HepG2 (cell line): ENCODE measurements at regions not wholly inside any gene's neighbourhood (a gene's known extent, or its start where the extent isn't known, plus 50 kb on each side); places are given as distances from the start of the nearest gene placed in this dataset.

Source experiments
- ATAC-seq: fragments of 200-7000 bp; cut with Tn5 transposase; 3 replicates; pipeline ENCODE4 v1.9.1; 2020; ENCODE audit warnings: mild to moderate bottlenecking, moderate library complexity
- BruUV-seq: library from RNA; stranded (reverse); fragments of 400-500 nt; replicated peaks from 2 replicates; lab custom pipeline; 2021; lab: Mats Ljungman, UMichigan
- CTCF ChIA-PET: fragments of 300-600 bp; formaldehyde crosslinking; extraction: SDS; loops from one replicate; lab custom pipeline; 2021; ENCODE audit warnings: low total read pairs, inconsistent platforms, low intra/inter-chr PET ratio; lab: Yijun Ruan, JAX
- POLR2A ChIA-PET: fragments of 350-600 bp; sonication (Branson Sonifier 250); formaldehyde crosslinking; loops from one replicate; lab custom pipeline; 2020; ENCODE audit warnings: antibody characterized with exemption, inconsistent platforms; lab: Yijun Ruan, JAX
- DNase-seq: peaks from one replicate; pipeline ENCODE4 v3.0.0-alpha.2; 2015; ENCODE audit warnings: low spot score
- FAIRE-seq: peaks from 3 replicates; lab custom pipeline; 2011; peaks lifted over from hg19 to GRCh38; lab: Jason Lieb, UNC
- H2AFZ ChIP-seq: one replicate; pipeline ENCODE4 v1.6.1; 2011; ENCODE audit warnings: low read length, inconsistent platforms
- H3K27ac ChIP-seq: fragments of 300-600 bp; 3 replicates; pipeline ENCODE4 v1.8.0; 2011; ENCODE audit warnings: mixed run types, mild to moderate bottlenecking, mixed read lengths, low read length, inconsistent platforms; ENCODE audit not compliant: insufficient read depth; ENCODE audit errors: extremely low read length
- H3K27me3 ChIP-seq, 2 experiments: fragments of 200-600 bp in 1 of 2; 2 replicates in 1 of 2; 3 replicates in 1 of 2; pipeline versions ENCODE4 v1.6.0 to v1.8.0; 2011; ENCODE audit warnings: low read length in 2 of 2, mild to moderate bottlenecking in 2 of 2, moderate library complexity in 2 of 2, inconsistent platforms in 1 of 2; ENCODE audit not compliant: insufficient read depth in 2 of 2, control insufficient read depth in 1 of 2
- H3K36me3 ChIP-seq, 2 experiments: fragments of 200-600 bp in 1 of 2; replicated peaks in 1 of 2; 2 replicates in 1 of 2; 3 replicates in 1 of 2; pipeline versions ENCODE4 v1.5.1 to v1.8.0; 2011; ENCODE audit warnings: low read length in 2 of 2, inconsistent platforms in 1 of 2; ENCODE audit not compliant: insufficient read depth in 2 of 2, control insufficient read depth in 1 of 2
- H3K4me1 ChIP-seq: 2 replicates; pipeline ENCODE4 v1.5.1; 2012; ENCODE audit warnings: low read length, inconsistent platforms; ENCODE audit not compliant: insufficient read depth
- H3K4me2 ChIP-seq: 2 replicates; pipeline ENCODE4 v1.6.0; 2011; ENCODE audit warnings: low read depth, low read length, inconsistent platforms
- H3K4me3 ChIP-seq, 3 experiments: fragments of 200-600 bp in 1 of 3; sonication (generic), shearing (Covaris generic) in 1 of 3; replicated peaks in 1 of 3; 2 replicates each; pipeline ENCODE4 v1.5.1; 2011 to 2016; ENCODE audit warnings: low read length in 3 of 3, inconsistent platforms in 2 of 3, low read depth in 2 of 3, mild to moderate bottlenecking in 2 of 3, control low read depth in 1 of 3, mixed read lengths in 1 of 3; ENCODE audit not compliant: insufficient read depth in 1 of 3
- H3K79me2 ChIP-seq: one replicate; pipeline ENCODE4 v1.6.1; 2011; ENCODE audit warnings: low read length, inconsistent platforms; ENCODE audit not compliant: insufficient read depth
- H3K9ac ChIP-seq: 2 replicates; pipeline ENCODE4 v1.6.0; 2011; ENCODE audit warnings: mild to moderate bottlenecking, low read depth, low read length, inconsistent platforms; ENCODE audit not compliant: insufficient read depth
- H3K9me3 ChIP-seq: 2 replicates; pipeline ENCODE4 v1.5.1; 2012; ENCODE audit warnings: mild to moderate bottlenecking, low read length
- H4K20me1 ChIP-seq: 2 replicates; pipeline ENCODE4 v1.6.0; 2011; ENCODE audit warnings: inconsistent platforms, mild to moderate bottlenecking, low read length, moderate library complexity; ENCODE audit not compliant: insufficient read depth
- ARID2 ChIP-seq: sonication (generic); formaldehyde crosslinking; IDR thresholded peaks from 2 replicates; pipeline ENCODE4 v1.8.1; 2022; ENCODE audit warnings: mild to moderate bottlenecking, missing genetic modification reagents, borderline replicate concordance
- CHD4 ChIP-seq: fragments of 200-600 bp; sonication (generic); IDR thresholded peaks from 2 replicates; pipeline ENCODE4 v1.7.0; 2017; ENCODE audit warnings: mild to moderate bottlenecking, low read length, borderline replicate concordance
- PRPF4 ChIP-seq: fragments of 200-400 bp; formaldehyde crosslinking; IDR thresholded peaks from 2 replicates; pipeline ENCODE4 v1.6.1; 2016; ENCODE audit warnings: low read length, low read depth; ENCODE audit not compliant: poor library complexity, severe bottlenecking
- SMYD3 ChIP-seq: sonication (generic); formaldehyde crosslinking; IDR thresholded peaks from 2 replicates; pipeline ENCODE4 v1.8.1; 2023; ENCODE audit warnings: mild to moderate bottlenecking, missing genetic modification reagents
- ZNF629 ChIP-seq: sonication (generic); formaldehyde crosslinking; conservative IDR thresholded peaks from 2 replicates; pipeline ENCODE4 v1.5.0; 2020; ENCODE audit warnings: missing genetic modification reagents
- ZNF737 ChIP-seq: sonication (generic); formaldehyde crosslinking; IDR thresholded peaks from 2 replicates; pipeline ENCODE4 v1.5.0; 2020; ENCODE audit warnings: missing genetic modification reagents, mild to moderate bottlenecking, borderline replicate concordance
- in situ Hi-C: cut with HindIII; loops from 2 replicates; pipeline ENCODE4 v1.10.0; 2017; ENCODE audit warnings: low pct_unique_long_range_greater_than_20kb; ENCODE audit not compliant: extremely low pct_ligation_motif_present
- intact Hi-C: fragments of 100-400 bp; cut with micrococcal nuclease; formaldehyde crosslinking; loops from one replicate; pipeline ENCODE4 v1.10.0; 2022; ENCODE audit not compliant: unreplicated experiment
- TF ChIP-seq, protein P1 (sequence below), 2 experiments: sonication (generic) in 1 of 2; formaldehyde crosslinking in 1 of 2; IDR thresholded peaks; 2 replicates each; pipeline versions ENCODE4 v1.6.1 to v1.9.0; 2014 to 2022; ENCODE audit warnings: antibody characterized with exemption in 1 of 2, borderline replicate concordance in 1 of 2, inconsistent platforms in 1 of 2, low read depth in 1 of 2, missing genetic modification reagents in 1 of 2
- TF ChIP-seq, protein P2 (sequence below): sonication (generic); formaldehyde crosslinking; IDR thresholded peaks from 2 replicates; pipeline ENCODE4 v1.4.0; 2020; ENCODE audit warnings: missing genetic modification reagents, borderline replicate concordance
- TF ChIP-seq, protein P3 (sequence below): sonication (generic); formaldehyde crosslinking; conservative IDR thresholded peaks from 2 replicates; pipeline ENCODE4 v1.4.0; 2020; ENCODE audit warnings: missing genetic modification reagents

GRCh38 chr4:71141125-71141524 is 147.7 kb downstream of the DCK start (continued):
- TF ChIP-seq, protein P1, sequence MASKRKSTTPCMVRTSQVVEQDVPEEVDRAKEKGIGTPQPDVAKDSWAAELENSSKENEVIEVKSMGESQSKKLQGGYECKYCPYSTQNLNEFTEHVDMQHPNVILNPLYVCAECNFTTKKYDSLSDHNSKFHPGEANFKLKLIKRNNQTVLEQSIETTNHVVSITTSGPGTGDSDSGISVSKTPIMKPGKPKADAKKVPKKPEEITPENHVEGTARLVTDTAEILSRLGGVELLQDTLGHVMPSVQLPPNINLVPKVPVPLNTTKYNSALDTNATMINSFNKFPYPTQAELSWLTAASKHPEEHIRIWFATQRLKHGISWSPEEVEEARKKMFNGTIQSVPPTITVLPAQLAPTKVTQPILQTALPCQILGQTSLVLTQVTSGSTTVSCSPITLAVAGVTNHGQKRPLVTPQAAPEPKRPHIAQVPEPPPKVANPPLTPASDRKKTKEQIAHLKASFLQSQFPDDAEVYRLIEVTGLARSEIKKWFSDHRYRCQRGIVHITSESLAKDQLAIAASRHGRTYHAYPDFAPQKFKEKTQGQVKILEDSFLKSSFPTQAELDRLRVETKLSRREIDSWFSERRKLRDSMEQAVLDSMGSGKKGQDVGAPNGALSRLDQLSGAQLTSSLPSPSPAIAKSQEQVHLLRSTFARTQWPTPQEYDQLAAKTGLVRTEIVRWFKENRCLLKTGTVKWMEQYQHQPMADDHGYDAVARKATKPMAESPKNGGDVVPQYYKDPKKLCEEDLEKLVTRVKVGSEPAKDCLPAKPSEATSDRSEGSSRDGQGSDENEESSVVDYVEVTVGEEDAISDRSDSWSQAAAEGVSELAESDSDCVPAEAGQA (IDR thresholded peaks at IDR 0.05; ENCODE audit: low read depth): no peak
- TF ChIP-seq, protein P1 (CRISPR knock-in tag; IDR thresholded peaks at IDR 0.05; ENCODE audit: borderline replicate concordance): no peak
- TF ChIP-seq PRPF4 (no peak), ARID2 (CRISPR knock-in tag) (no peak), ZNF737 (CRISPR knock-in tag) (no peak)
- TF ChIP-seq, protein P2, sequence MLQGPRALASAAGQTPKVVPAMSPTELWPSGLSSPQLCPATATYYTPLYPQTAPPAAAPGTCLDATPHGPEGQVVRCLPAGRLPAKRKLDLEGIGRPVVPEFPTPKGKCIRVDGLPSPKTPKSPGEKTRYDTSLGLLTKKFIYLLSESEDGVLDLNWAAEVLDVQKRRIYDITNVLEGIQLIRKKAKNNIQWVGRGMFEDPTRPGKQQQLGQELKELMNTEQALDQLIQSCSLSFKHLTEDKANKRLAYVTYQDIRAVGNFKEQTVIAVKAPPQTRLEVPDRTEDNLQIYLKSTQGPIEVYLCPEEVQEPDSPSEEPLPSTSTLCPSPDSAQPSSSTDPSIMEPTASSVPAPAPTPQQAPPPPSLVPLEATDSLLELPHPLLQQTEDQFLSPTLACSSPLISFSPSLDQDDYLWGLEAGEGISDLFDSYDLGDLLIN (CRISPR knock-in tag): no peak

- no peak overlapping the region for H3K27ac ChIP-seq
- intact Hi-C loops (no loop called here), in situ Hi-C loops (no loop called here)
- H3K4me1 ChIP-seq: no peaks in the 10 kb centered on the region
- POLR2A ChIA-PET: no interaction called here
- ATAC-seq (no peak), FAIRE-seq (no peak), DNase-seq (no peak)
- no TSS peak for BruUV-seq
- H3K9me3 ChIP-seq: no peaks in the 10 kb centered on the region
- no peaks in the 10 kb centered on the region for H3K79me2 ChIP-seq
- no peak overlapping the region for H3K4me2 ChIP-seq
- no peak overlapping the region for H3K9ac ChIP-seq
- H3K36me3 ChIP-seq: no peaks in the 10 kb centered on the region
- H3K4me3 ChIP-seq: no peak overlapping the region
- TF ChIP-seq ZNF629 (no peak), CHD4 (no peak), SMYD3 (CRISPR knock-in tag) (no peak)
- TF ChIP-seq, protein P3, sequence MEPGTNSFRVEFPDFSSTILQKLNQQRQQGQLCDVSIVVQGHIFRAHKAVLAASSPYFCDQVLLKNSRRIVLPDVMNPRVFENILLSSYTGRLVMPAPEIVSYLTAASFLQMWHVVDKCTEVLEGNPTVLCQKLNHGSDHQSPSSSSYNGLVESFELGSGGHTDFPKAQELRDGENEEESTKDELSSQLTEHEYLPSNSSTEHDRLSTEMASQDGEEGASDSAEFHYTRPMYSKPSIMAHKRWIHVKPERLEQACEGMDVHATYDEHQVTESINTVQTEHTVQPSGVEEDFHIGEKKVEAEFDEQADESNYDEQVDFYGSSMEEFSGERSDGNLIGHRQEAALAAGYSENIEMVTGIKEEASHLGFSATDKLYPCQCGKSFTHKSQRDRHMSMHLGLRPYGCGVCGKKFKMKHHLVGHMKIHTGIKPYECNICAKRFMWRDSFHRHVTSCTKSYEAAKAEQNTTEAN (CRISPR knock-in tag): no peak
- no peak overlapping the region for H2AFZ ChIP-seq
- no peaks in the 10 kb centered on the region for H3K27me3 ChIP-seq
- no peaks in the 10 kb centered on the region for H4K20me1 ChIP-seq
- CTCF ChIA-PET: no interaction called here
Measured at GRCh38 chr4:71147261-71147660, 153.8 kb downstream of the DCK start.
